Cardiac muscle cell (in vitro differentiated cells and primary cell): ENCODE measurements at regions not wholly inside any gene's neighbourhood (a gene's known extent, or its start where the extent isn't known, plus 50 kb on each side); places are given as distances from the start of the nearest gene placed in this dataset.

Experiments
- DNase-seq, 2 donors: peaks; one replicate each; pipeline versions ENCODE4 v3.0.0 to v3.0.0-alpha.2; 2010 to 2017; ENCODE audit warnings: low read depth in 1 of 2, low spot score in 1 of 2
- H3K27ac ChIP-seq: fragments of 200-600 bp; sonication (generic); 2 replicates; pipeline ENCODE4 v1.5.1; 2016
- H3K27me3 ChIP-seq: fragments of 200-600 bp; sonication (generic); 2 replicates; pipeline ENCODE4 v1.6.0; 2016; ENCODE audit warnings: control low read depth
- H3K36me3 ChIP-seq: fragments of 200-600 bp; sonication (generic); 2 replicates; pipeline ENCODE4 v1.5.1; 2016; ENCODE audit warnings: control low read depth
- H3K4me1 ChIP-seq: fragments of 200-600 bp; sonication (generic); 2 replicates; pipeline ENCODE4 v1.8.1; 2017; ENCODE audit warnings: low read depth, mild to moderate bottlenecking, mixed run types
- H3K4me3 ChIP-seq: fragments of 200-600 bp; sonication (generic); 2 replicates; pipeline ENCODE4 v1.5.1; 2016; ENCODE audit warnings: mild to moderate bottlenecking
- H3K9me3 ChIP-seq: fragments of 200-600 bp; sonication (generic); 2 replicates; pipeline ENCODE4 v1.5.1; 2017; ENCODE audit warnings: low read depth, mild to moderate bottlenecking, control low read depth
- TF ChIP-seq, protein P1 (sequence below): IDR thresholded peaks from 2 replicates; pipeline ENCODE4 v1.5.1; 2012; ENCODE audit warnings: low read depth, mild to moderate bottlenecking, low read length

DNA sequence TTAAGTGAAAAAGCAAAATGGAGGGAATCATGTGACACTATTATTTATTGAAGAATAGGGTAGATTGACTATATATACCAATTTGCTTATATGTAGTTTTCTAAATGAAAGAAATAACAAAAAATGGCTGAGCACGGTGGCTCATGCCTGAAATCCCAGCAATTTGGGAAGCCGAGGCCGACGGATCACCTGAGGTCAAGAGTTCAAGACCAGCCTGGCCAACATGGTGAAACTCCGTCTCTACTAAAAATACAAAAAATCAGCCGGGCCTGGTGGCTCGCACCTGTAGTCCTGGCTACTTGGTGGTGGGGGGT is 59.3 kb upstream of the MYCN start:
- TF ChIP-seq, protein P1, sequence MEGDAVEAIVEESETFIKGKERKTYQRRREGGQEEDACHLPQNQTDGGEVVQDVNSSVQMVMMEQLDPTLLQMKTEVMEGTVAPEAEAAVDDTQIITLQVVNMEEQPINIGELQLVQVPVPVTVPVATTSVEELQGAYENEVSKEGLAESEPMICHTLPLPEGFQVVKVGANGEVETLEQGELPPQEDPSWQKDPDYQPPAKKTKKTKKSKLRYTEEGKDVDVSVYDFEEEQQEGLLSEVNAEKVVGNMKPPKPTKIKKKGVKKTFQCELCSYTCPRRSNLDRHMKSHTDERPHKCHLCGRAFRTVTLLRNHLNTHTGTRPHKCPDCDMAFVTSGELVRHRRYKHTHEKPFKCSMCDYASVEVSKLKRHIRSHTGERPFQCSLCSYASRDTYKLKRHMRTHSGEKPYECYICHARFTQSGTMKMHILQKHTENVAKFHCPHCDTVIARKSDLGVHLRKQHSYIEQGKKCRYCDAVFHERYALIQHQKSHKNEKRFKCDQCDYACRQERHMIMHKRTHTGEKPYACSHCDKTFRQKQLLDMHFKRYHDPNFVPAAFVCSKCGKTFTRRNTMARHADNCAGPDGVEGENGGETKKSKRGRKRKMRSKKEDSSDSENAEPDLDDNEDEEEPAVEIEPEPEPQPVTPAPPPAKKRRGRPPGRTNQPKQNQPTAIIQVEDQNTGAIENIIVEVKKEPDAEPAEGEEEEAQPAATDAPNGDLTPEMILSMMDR, result no peak
- H3K4me1 ChIP-seq, result no peaks in the 10 kb centered on the region
- H3K9me3 ChIP-seq, result no peaks in the 10 kb centered on the region
- no peak for DNase-seq
- H3K4me3 ChIP-seq, result no peak overlapping the region
- H3K36me3 ChIP-seq, result no peaks in the 10 kb centered on the region
- H3K27ac ChIP-seq, result no peak overlapping the region
- H3K27me3 ChIP-seq, result no peaks in the 10 kb centered on the region

DNA sequence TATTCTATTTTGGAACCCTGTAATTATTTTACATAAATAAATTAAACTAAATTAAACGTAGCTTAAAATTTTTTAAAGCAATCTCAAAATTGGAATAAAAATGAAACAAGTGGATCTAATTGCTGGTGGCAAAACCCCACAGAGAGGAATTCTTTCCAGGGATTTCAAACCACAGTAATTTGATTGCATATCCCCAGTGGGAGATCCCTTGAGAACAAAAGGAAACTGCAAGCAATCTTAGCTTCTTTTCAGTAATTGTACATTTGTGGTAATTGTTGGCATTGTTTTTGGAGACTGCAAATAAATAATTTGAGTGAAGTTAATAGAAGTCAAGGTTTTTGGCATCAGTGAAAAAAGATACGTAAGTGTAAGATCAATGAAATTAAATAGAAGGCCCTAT is 58.7 kb upstream of the MYCN start:
- DNase-seq, result no peak
- no peaks in the 10 kb centered on the region for H3K36me3 ChIP-seq
- H3K4me3 ChIP-seq, result no peak overlapping the region
- H3K27ac ChIP-seq, result no peak overlapping the region
- TF ChIP-seq, protein P1, result no peak
- no peaks in the 10 kb centered on the region for H3K4me1 ChIP-seq
- H3K27me3 ChIP-seq, result no peaks in the 10 kb centered on the region
- H3K9me3 ChIP-seq, result no peaks in the 10 kb centered on the region

DNA sequence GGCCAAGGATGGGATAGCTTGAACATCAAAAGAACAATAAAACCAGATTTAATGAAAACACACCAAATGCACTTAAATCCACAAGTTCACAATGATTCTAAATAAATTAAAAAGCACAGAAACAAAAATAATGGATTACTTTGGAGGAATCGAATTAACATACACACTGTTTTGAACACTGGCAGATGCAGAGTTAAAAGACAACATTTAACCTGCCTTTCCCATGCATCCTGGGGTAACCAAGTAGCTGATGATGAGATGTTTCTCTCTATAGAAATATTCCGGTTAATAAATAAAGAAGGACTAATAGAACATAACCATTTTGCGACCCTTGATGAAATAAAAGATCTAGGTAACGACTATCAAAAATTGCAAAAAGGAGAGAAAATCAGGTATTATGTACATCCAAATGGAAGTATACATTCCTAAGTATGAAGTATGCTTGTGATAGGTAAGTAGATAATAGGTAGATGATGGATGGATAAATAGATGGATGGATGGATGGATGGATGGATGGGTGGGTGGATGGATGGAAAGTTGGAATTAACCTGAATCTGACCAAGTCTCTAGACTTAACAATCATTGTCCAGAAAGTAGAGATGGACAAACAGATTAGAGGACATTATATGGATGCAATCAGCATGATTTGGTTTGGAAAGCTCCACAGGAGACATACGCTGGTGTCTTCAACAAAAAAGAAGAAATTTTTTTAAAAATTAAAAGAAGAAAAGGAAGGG is 57.4 kb upstream of the MYCN start:
- Histone ChIP-seq H3K27ac (no peak overlapping the region), H3K4me3 (no peak overlapping the region), H3K27me3 (no peaks in the 10 kb centered on the region), H3K4me1 (no peaks in the 10 kb centered on the region), H3K9me3 (no peaks in the 10 kb centered on the region), H3K36me3 (no peaks in the 10 kb centered on the region)
- TF ChIP-seq, protein P1, result no peak
- DNase-seq, result no peak

DNA sequence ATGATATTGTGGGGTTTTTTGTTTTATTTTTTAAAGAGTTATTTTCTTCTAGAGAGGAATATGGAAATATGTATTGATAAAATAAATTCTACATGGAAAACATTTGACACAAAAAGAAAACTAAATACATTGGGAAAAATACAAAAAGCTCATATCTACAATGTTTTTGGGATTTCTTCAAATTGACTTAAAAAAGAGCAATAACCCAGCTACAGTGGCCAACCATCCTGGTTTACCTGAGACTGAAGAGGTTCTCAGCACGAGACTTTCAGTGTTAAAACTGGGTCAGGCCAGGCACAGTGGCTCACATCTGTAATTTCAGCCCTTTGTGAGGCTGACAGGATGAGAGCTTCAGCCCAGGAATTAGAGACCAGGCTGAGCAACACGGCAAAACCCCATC is 56.7 kb upstream of the MYCN start:
- no peaks in the 10 kb centered on the region for H3K27me3 ChIP-seq
- TF ChIP-seq, protein P1, result no peak
- H3K27ac ChIP-seq, result no peak overlapping the region
- H3K9me3 ChIP-seq, result no peaks in the 10 kb centered on the region
- no peak for DNase-seq
- no peaks in the 10 kb centered on the region for H3K36me3 ChIP-seq
- no peaks in the 10 kb centered on the region for H3K4me1 ChIP-seq
- no peak overlapping the region for H3K4me3 ChIP-seq

DNA sequence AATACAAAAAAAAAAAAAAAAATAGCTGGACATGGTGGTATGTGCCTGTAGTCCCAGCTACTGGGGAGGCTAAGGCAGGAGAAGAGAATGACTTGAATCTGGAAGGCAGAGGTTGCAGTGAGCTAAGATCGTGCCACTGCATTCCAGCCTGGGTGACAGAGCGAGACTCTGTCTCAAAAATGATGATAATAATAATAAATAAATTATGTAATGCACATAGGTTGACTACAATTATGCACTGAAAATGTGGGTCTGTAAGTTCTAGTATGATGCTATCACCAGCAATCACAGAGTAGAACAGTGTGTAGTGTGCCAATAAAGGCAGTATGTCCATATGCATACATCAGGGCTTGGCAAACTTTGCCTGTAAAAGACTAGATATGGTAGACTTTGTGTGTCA is 55.6 kb upstream of the MYCN start:
- no peaks in the 10 kb centered on the region for H3K36me3 ChIP-seq
- H3K27ac ChIP-seq, result no peak overlapping the region
- H3K27me3 ChIP-seq, result no peaks in the 10 kb centered on the region
- peaks cover 8% of the 10 kb centered on the region for H3K4me1 ChIP-seq
- TF ChIP-seq, protein P1, result no peak
- no peak overlapping the region for H3K4me3 ChIP-seq
- no peak for DNase-seq
- H3K9me3 ChIP-seq, result no peaks in the 10 kb centered on the region
